ENCODE measurements at regions not wholly inside any gene's neighbourhood (a gene's known extent, or its start where the extent isn't known, plus 50 kb on each side); places are given as distances from the start of the nearest gene placed in this dataset.
"Not testable (repeated sequence)": the region's sequence is repeated elsewhere in the genome, so short reads cannot be mapped to it uniquely, and the experiment has no call there.

DNA sequence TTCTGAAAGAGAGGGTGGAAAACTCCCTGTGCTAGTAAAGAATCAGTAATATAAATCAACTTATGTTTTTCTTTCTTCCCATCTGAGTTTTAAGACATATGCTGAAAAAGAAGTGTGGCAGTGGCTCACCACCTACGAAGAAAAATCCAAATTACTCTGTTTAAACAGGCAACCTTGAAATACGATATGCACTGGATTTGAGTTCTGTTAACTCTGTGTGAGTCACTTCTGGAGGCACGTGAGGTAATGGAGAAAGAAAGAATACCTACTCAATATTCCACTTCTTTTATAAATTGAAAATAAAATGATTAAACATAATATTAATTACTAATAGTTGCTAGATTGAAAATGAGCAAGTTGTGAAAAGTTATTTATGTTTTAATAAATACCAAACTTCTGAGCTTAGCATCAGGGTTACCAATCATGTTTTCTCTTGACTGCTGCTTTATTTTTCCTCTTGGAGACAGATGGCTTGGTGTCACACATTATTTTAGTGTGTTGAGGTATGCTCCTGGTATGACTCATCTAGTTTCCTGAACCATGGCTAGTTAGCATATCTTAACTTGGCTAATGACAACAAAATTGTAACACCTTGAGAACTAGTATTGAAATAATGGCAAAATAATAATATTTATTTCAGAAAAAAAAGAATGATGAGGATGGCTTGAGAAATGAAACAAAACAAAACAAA lies 1705.5 kb upstream of the PIK3C3 start:
- no peak for DNase-seq (ENCODE audit: low spot score)

GRCh38 chr18:40245612-40246011 lies 1709.4 kb upstream of the PIK3C3 start:
- DNase-seq (ENCODE audit: low spot score), result not testable (repeated sequence)

- no peak for DNase-seq (ENCODE audit: low spot score)
Observed at GRCh38 chr18:40243607-40244006, 1711.4 kb upstream of the PIK3C3 start.

GRCh38 chr18:40235836-40236235 lies 1719.2 kb upstream of the PIK3C3 start:
- no peak for DNase-seq (ENCODE audit: low spot score)

DNA sequence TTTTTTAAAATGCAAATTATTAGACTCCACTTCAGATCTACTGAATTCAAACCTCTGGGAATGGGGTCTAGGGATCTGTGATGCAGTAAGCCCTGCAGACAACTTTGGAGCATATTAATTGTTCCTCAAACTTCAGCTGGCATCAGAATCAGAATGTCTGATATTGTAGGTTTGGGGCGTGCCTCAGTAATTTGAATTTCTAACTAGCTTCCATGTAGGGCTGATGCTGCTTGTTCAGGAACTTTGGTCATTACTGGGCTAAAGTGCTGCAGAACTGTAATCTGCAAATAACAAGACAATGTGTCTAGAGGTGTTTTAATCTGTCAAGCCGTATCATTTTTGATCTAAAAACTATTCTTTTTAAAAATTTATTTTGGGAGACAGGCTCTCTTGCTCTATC lies 1719.7 kb upstream of the PIK3C3 start:
- no peak for DNase-seq (ENCODE audit: low spot score)

- no peak for DNase-seq (ENCODE audit: low spot score)
Observed at GRCh38 chr18:40233931-40234616, 1721.0 kb upstream of the PIK3C3 start.

DNA sequence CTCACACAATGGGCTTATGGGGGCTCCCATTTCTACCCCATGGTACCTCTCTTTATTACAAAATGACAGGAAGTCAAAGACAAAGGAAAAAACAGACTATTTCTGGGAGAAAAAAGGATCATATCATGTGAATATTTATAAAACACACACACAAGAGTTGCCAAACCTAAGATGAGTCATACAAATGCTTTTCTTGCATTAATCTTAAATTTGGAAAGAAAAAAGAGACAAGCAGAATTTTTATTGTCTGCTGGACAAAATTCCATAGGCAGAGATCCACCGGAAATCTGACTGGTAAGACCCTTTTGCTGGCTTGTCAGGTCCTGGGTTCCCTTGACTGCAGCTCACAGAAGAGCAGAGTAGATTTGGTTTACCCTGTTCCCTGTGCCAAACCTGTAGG lies 1732.3 kb upstream of the PIK3C3 start:
- no peak for DNase-seq (ENCODE audit: low spot score)

GRCh38 chr18:40216856-40217255 lies 1738.2 kb upstream of the PIK3C3 start:
- DNase-seq (ENCODE audit: low spot score), result no peak

DNA sequence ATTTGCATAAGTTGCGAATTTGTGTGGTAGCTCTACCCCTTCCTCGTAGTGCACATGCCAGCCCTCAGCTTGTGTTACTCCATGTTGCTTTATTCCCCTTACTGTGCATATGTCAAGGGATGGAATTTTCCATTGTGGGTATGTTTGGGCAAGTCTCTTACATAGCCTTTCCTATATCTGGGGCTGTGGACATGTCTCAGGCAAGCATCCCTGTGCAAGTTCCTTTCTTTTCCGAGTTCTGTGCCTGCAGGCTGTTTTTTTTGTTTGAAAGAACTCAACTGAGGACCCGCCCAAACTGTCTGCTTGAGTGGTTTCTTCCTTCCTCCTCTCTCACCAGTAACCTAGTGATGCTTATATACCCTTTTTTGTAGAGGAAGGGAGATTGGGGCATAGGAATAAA lies 1739.1 kb upstream of the PIK3C3 start:
- no peak for DNase-seq (ENCODE audit: low spot score)

GRCh38 chr18:40210696-40211095 lies 1744.3 kb upstream of the PIK3C3 start:
- no peak for DNase-seq (ENCODE audit: low spot score)

DNA sequence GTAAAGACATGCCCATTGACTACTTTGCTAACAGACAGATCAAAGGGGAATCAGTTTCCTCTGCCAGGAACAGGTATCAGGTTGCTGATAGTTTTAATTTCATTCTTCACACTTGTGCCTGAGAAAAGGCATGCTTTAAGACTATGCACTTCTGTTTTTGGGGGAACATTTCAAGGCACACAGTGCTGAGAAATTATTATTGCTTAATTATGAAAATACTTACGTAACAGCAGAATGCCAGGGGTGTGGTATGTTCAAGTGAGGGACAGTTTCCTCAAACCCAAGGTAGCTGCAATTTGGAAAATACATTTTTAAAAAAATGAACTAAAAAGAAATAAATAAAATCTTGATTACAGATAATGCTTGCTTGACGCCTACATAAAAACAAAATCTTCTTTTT lies 1746.1 kb upstream of the PIK3C3 start:
- no peak for DNase-seq (ENCODE audit: low spot score)

DNA sequence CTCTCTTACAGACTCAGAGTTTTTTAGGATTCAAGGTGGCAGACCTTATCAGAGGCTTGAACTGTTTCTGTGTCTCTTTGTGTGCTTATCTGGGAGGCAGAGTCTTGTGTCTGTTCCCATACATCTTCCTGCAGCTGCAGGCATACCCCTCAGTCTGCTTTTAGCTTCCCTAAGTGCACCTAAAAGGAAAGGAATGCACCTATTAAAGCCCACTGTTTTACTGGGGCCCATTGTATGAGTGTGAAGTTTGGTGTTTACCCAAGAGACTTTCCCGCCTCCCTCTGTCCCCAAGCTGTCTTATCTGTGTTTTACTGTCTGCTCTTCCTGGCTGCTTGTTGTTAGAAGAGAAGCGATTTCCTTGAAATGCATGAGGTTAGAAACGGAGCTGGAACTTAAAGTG lies 1757.3 kb upstream of the PIK3C3 start:
- no peak for DNase-seq (ENCODE audit: low spot score)

DNA sequence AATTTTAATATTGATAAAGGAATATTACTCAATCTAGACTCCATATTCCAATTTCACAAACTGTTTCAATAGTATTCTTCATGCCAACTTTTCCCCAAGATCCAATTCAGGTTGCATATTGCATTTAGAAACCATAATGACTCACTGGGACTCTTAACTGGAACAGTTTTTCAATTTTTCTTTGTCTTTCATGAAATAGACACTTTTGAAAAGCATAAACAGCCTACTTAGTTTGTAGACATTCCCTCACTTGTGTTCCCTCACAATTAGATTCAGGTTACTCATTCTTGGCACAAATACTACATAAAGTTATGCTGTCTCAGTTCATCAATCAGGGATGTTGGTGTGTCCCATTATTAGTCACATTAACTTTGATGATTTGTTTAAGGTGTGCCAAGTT lies 1768.4 kb upstream of the PIK3C3 start:
- DNase-seq (ENCODE audit: low spot score), result no peak

- no peak for DNase-seq (ENCODE audit: low spot score)
Observed at GRCh38 chr18:40179729-40180461, 1775.1 kb upstream of the PIK3C3 start.

GRCh38 chr18:40168026-40168425 lies 1787.0 kb upstream of the PIK3C3 start:
- no peak for DNase-seq (ENCODE audit: low spot score)

- DNase-seq (ENCODE audit: low spot score), result no peak
Observed at GRCh38 chr18:40163254-40163653, 1791.8 kb upstream of the PIK3C3 start.

GRCh38 chr18:40160361-40160760 lies 1794.7 kb upstream of the PIK3C3 start:
- DNase-seq (ENCODE audit: low spot score), result no peak

GRCh38 chr18:40159141-40160017 lies 1795.7 kb upstream of the PIK3C3 start:
- no peak for DNase-seq (ENCODE audit: low spot score)

GRCh38 chr18:40157120-40157519 lies 1797.9 kb upstream of the PIK3C3 start:
- DNase-seq (ENCODE audit: low spot score), result no peak

DNA sequence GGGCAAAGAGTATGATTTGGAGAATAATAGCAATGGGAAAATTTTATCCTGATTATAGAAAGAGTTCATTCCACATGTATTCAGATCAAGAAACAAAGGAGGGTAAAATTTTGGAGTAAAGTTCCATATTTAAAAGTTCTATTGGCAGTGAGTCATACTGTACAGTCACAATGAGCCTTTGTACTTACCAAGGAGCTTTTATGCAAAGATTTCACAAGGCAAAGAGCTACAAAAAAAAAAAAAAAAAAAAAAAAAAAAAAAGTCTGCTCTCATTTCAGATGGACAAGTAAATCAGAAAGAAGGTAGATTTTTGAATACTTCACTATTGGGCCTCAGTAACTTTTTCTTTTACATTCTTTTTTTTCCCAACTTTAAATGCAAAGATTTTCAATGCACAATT lies 1802.2 kb upstream of the PIK3C3 start:
- DNase-seq (ENCODE audit: low spot score), result no peak

DNA sequence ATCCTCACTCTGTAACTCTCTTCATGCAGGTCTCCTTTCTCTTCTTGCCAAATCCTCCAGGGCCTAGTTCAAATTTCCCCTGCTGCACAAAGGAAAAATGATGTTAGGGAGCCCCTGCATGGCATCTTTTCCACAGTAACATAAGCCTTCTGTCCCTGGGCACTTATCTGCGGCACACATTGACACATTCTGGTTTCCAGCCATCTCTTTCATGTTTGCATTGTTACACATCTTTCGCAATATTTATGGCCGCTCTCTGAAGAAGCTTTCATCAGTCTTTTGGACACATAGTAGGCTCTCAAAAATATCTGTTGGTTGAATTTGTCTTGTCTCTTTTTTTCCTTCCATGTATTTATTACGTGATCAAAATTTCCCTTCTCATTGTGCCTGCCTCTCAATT lies 1806.1 kb upstream of the PIK3C3 start:
- no peak for DNase-seq (ENCODE audit: low spot score)

- no peak for DNase-seq (ENCODE audit: low spot score)
Observed at GRCh38 chr18:40133253-40133652, 1821.8 kb upstream of the PIK3C3 start.

Measured in germinal center (tissue), 1 donor.